ENCODE measurements at regions not wholly inside any gene's neighbourhood (a gene's known extent, or its start where the extent isn't known, plus 50 kb on each side); places are given as distances from the start of the nearest gene placed in this dataset.

DNA sequence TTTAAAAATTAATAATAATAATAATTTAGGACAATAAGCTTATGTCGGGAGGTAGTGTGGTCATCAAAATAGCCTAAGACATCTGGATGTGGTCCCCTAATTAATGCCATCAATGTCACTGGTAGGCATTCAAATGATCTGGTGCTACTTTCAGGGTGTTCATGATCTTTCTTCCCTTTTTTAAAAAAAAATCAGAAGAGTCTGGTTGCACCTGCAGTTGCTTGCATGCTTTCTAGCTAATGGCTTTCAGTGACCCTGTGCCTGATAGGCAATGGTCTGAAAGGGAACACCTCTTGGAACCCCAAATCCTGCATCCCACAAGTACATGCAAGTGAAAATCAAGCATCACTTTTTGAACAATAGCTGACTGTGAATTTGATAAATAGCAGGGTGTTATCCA is 64.1 kb upstream of the KBTBD8 start:
- TF ChIP-seq, protein P1, sequence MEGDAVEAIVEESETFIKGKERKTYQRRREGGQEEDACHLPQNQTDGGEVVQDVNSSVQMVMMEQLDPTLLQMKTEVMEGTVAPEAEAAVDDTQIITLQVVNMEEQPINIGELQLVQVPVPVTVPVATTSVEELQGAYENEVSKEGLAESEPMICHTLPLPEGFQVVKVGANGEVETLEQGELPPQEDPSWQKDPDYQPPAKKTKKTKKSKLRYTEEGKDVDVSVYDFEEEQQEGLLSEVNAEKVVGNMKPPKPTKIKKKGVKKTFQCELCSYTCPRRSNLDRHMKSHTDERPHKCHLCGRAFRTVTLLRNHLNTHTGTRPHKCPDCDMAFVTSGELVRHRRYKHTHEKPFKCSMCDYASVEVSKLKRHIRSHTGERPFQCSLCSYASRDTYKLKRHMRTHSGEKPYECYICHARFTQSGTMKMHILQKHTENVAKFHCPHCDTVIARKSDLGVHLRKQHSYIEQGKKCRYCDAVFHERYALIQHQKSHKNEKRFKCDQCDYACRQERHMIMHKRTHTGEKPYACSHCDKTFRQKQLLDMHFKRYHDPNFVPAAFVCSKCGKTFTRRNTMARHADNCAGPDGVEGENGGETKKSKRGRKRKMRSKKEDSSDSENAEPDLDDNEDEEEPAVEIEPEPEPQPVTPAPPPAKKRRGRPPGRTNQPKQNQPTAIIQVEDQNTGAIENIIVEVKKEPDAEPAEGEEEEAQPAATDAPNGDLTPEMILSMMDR (IDR thresholded peaks at IDR 0.05; ENCODE audit: low read length) = no peak
- TF ChIP-seq EZH2 (IDR thresholded peaks at IDR 0.05; ENCODE audit: borderline replicate concordance, low read length) = no peak
